HG03469 (cell line): ENCODE measurements at regions not wholly inside any gene's neighbourhood (a gene's known extent, or its start where the extent isn't known, plus 50 kb on each side); places are given as distances from the start of the nearest gene placed in this dataset.

Source experiments
- ATAC-seq: cut with Tn5 transposase; IDR thresholded peaks from one replicate; pipeline ENCODE4 v1.9.1; 2021; ENCODE audit warnings: mild to moderate bottlenecking, moderate library complexity, moderate number of reproducible peaks; ENCODE audit not compliant: unreplicated experiment

- ATAC-seq, result no peak
These were observed 105.2 kb downstream of the FAS start for GRCh38 chr10:89095701-89096391.

GRCh38 chr10:89093728-89094127 is 103.1 kb downstream of the FAS start:
- ATAC-seq, result no peak

GRCh38 chr10:89092981-89093380 is 102.4 kb downstream of the FAS start:
- no peak for ATAC-seq

GRCh38 chr10:89092439-89092838 is 101.8 kb downstream of the FAS start:
- no peak for ATAC-seq

- ATAC-seq, result no peak
These were observed 100.9 kb downstream of the FAS start for GRCh38 chr10:89091496-89091895.

- no peak for ATAC-seq
These were observed 100.3 kb downstream of the FAS start for GRCh38 chr10:89090756-89091445.

GRCh38 chr10:89086801-89087521 is 96.4 kb downstream of the FAS start:
- no peak for ATAC-seq

- no peak for ATAC-seq
These were observed 94.6 kb downstream of the FAS start for GRCh38 chr10:89085153-89085552.

- no peak for ATAC-seq
These were observed 91.5 kb downstream of the FAS start for GRCh38 chr10:89082086-89082485.

- no peak for ATAC-seq
These were observed 90.1 kb downstream of the FAS start for GRCh38 chr10:89080660-89081059.

GRCh38 chr10:89079961-89080360 is 89.4 kb downstream of the FAS start:
- no peak for ATAC-seq

GRCh38 chr10:89078724-89079672 is 88.4 kb downstream of the FAS start:
- ATAC-seq, result no peak

GRCh38 chr10:89076120-89076519 is 85.5 kb downstream of the FAS start:
- ATAC-seq, result no peak

- ATAC-seq, result no peak
These were observed 85.0 kb downstream of the FAS start for GRCh38 chr10:89075631-89076030.

- ATAC-seq, result no peak
These were observed 83.5 kb downstream of the FAS start for GRCh38 chr10:89074120-89074519.

GRCh38 chr10:89073719-89074118 is 83.1 kb downstream of the FAS start:
- no peak for ATAC-seq

- ATAC-seq, result no peak
These were observed 79.0 kb downstream of the FAS start for GRCh38 chr10:89069589-89069988.
